ENCODE measurements at regions not wholly inside any gene's neighbourhood (a gene's known extent, or its start where the extent isn't known, plus 50 kb on each side); places are given as distances from the start of the nearest gene placed in this dataset.

GRCh38 chr19:28582796-28583195 is 630.2 kb downstream of the UQCRFS1 start:
- H3K4me3 Mint-ChIP-seq, result no peak overlapping the region
- H3K36me3 Mint-ChIP-seq (ENCODE audit: low read depth), result no peaks in the 10 kb centered on the region
- H3K27ac Mint-ChIP-seq, result no peak overlapping the region
- no peaks in the 10 kb centered on the region for H3K9me3 Mint-ChIP-seq
- no peak for TF ChIP-seq CTCF (IDR thresholded peaks at IDR 0.05)
- CTCF ChIA-PET, result no interaction called here
- intact Hi-C loops (cut with micrococcal nuclease), result no loop called here
- POLR2A ChIA-PET, result no interaction called here
- H3K27me3 Mint-ChIP-seq, result no peaks in the 10 kb centered on the region
- ATAC-seq, result no peak
- H3K4me1 Mint-ChIP-seq (ENCODE audit: low read depth), result no peaks in the 10 kb centered on the region
- no peak for DNase-seq

- ATAC-seq, result no peak
- H3K27ac Mint-ChIP-seq, result no peak overlapping the region
- H3K4me1 Mint-ChIP-seq (ENCODE audit: low read depth), result no peaks in the 10 kb centered on the region
- DNase-seq, result no peak
- H3K36me3 Mint-ChIP-seq (ENCODE audit: low read depth), result no peaks in the 10 kb centered on the region
- H3K27me3 Mint-ChIP-seq, result no peaks in the 10 kb centered on the region
- intact Hi-C loops (cut with micrococcal nuclease), result no loop called here
- POLR2A ChIA-PET, result no interaction called here
- TF ChIP-seq CTCF (IDR thresholded peaks at IDR 0.05), result no peak
- no peak overlapping the region for H3K4me3 Mint-ChIP-seq
- no peaks in the 10 kb centered on the region for H3K9me3 Mint-ChIP-seq
- CTCF ChIA-PET, result no interaction called here
Measured at GRCh38 chr19:28582344-28582743, 630.6 kb downstream of the UQCRFS1 start.

- no peak for ATAC-seq
- H3K4me3 Mint-ChIP-seq, result no peak overlapping the region
- no peaks in the 10 kb centered on the region for H3K36me3 Mint-ChIP-seq (ENCODE audit: low read depth)
- H3K27me3 Mint-ChIP-seq, result no peaks in the 10 kb centered on the region
- no peaks in the 10 kb centered on the region for H3K9me3 Mint-ChIP-seq
- ChIA-PET CTCF (no interaction called here), POLR2A (no interaction called here)
- intact Hi-C loops (cut with micrococcal nuclease), result no loop called here
- H3K4me1 Mint-ChIP-seq (ENCODE audit: low read depth), result no peaks in the 10 kb centered on the region
- DNase-seq, result no peak
- TF ChIP-seq CTCF (IDR thresholded peaks at IDR 0.05), result no peak
- H3K27ac Mint-ChIP-seq, result no peak overlapping the region
Measured at GRCh38 chr19:28581468-28581770, 631.5 kb downstream of the UQCRFS1 start.

GRCh38 chr19:28578786-28579505 is 634.0 kb downstream of the UQCRFS1 start:
- intact Hi-C loops (cut with micrococcal nuclease), result no loop called here
- H3K27me3 Mint-ChIP-seq, result no peaks in the 10 kb centered on the region
- H3K27ac Mint-ChIP-seq, result no peak overlapping the region
- ATAC-seq (no peak), DNase-seq (no peak)
- no peaks in the 10 kb centered on the region for H3K4me1 Mint-ChIP-seq (ENCODE audit: low read depth)
- H3K9me3 Mint-ChIP-seq, result peaks cover 3% of the 10 kb centered on the region
- CTCF ChIA-PET, result no interaction called here
- POLR2A ChIA-PET, result no interaction called here
- no peak for TF ChIP-seq CTCF (IDR thresholded peaks at IDR 0.05)
- H3K36me3 Mint-ChIP-seq (ENCODE audit: low read depth), result no peaks in the 10 kb centered on the region
- no peak overlapping the region for H3K4me3 Mint-ChIP-seq

GRCh38 chr19:28578208-28578607 is 634.7 kb downstream of the UQCRFS1 start:
- no peak for ATAC-seq
- H3K27ac Mint-ChIP-seq, result no peak overlapping the region
- CTCF ChIA-PET, result no interaction called here
- TF ChIP-seq CTCF (IDR thresholded peaks at IDR 0.05), result no peak
- DNase-seq, result no peak
- no peaks in the 10 kb centered on the region for H3K36me3 Mint-ChIP-seq (ENCODE audit: low read depth)
- H3K4me1 Mint-ChIP-seq (ENCODE audit: low read depth), result no peaks in the 10 kb centered on the region
- H3K4me3 Mint-ChIP-seq, result no peak overlapping the region
- H3K9me3 Mint-ChIP-seq, result peaks cover 3% of the 10 kb centered on the region
- H3K27me3 Mint-ChIP-seq, result no peaks in the 10 kb centered on the region
- intact Hi-C loops (cut with micrococcal nuclease), result no loop called here
- POLR2A ChIA-PET, result no interaction called here

All from activated CD8-positive, alpha-beta T cell treated with anti-CD3 and anti-CD28 coated beads for 36 hours (primary cell).